ENCODE measurements at regions not wholly inside any gene's neighbourhood (a gene's known extent, or its start where the extent isn't known, plus 50 kb on each side); places are given as distances from the start of the nearest gene placed in this dataset.

- no peak for TF ChIP-seq RAD21 (IDR thresholded peaks at IDR 0.05; ENCODE audit: low read depth)
- TF ChIP-seq CTCF (IDR thresholded peaks at IDR 0.05 in 2 of 3, conservative IDR thresholded peaks at IDR 0.05 in 1 of 3; ENCODE audit: borderline replicate concordance in 1 of 3, insufficient read depth in 1 of 3, low read depth in 2 of 3, low read length in 2 of 3), result no peak
- TF ChIP-seq, protein P1, sequence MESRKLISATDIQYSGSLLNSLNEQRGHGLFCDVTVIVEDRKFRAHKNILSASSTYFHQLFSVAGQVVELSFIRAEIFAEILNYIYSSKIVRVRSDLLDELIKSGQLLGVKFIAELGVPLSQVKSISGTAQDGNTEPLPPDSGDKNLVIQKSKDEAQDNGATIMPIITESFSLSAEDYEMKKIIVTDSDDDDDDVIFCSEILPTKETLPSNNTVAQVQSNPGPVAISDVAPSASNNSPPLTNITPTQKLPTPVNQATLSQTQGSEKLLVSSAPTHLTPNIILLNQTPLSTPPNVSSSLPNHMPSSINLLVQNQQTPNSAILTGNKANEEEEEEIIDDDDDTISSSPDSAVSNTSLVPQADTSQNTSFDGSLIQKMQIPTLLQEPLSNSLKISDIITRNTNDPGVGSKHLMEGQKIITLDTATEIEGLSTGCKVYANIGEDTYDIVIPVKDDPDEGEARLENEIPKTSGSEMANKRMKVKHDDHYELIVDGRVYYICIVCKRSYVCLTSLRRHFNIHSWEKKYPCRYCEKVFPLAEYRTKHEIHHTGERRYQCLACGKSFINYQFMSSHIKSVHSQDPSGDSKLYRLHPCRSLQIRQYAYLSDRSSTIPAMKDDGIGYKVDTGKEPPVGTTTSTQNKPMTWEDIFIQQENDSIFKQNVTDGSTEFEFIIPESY (IDR thresholded peaks at IDR 0.05; ENCODE audit: extremely low read depth, insufficient replicate concordance, low read length), result no peak
- TF ChIP-seq ZNF274 (IDR thresholded peaks at IDR 0.05; ENCODE audit: low read depth, low read length), result no peak
- TF ChIP-seq SP1 (IDR thresholded peaks at IDR 0.05; ENCODE audit: low read depth), result no peak
- no peak for TF ChIP-seq POLR2A (IDR thresholded peaks at IDR 0.05; ENCODE audit: borderline replicate concordance, extremely low read depth, insufficient read depth, insufficient read length)
- TF ChIP-seq SRF (IDR thresholded peaks at IDR 0.05; ENCODE audit: low read depth), result no peak
- TF ChIP-seq YY1 (IDR thresholded peaks at IDR 0.05; ENCODE audit: extremely low read depth, insufficient replicate concordance, low read depth, low read length), result no peak
- TF ChIP-seq EZH2 (IDR thresholded peaks at IDR 0.05), result no peak
- TF ChIP-seq REST (IDR thresholded peaks at IDR 0.05; ENCODE audit: low read depth), result no peak
Observed at GRCh38 chr3:168926426-168926825, 737.1 kb downstream of the MECOM start.
